ENCODE measurements at regions not wholly inside any gene's neighbourhood (a gene's known extent, or its start where the extent isn't known, plus 50 kb on each side); places are given as distances from the start of the nearest gene placed in this dataset.

DNA sequence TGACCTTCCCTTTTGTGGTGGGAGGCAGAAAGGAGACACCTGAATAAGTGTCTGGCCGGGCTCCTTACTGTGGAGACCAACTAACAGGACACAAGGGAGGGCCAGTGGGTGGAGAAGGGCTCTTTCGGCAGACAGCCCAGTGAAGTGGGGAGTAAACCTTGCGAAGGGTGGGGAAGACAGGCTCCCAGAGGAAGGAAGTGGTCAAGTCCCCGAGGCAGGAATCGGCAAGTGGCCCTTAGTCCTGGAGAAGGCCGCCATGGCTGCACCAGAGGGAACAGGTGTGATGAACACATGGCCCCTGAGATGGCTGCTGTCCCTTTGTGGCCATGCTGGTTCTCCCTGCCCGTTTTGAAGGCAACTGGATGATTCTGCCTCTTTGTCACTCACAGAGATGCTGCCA is 187.2 kb upstream of the IGFBP3 start:
- BruUV-seq (replicated peaks): no TSS peak
- no peaks in the 10 kb centered on the region for H3K9me3 Mint-ChIP-seq (ENCODE audit: unreplicated experiment)
- no peak overlapping the region for H3K4me3 Mint-ChIP-seq (ENCODE audit: unreplicated experiment)
- intact Hi-C loops (cut with micrococcal nuclease): no loop called here
- H3K36me3 Mint-ChIP-seq (ENCODE audit: insufficient read depth, unreplicated experiment): no peaks in the 10 kb centered on the region
- H3K27ac Mint-ChIP-seq (ENCODE audit: low read depth, unreplicated experiment): no peak overlapping the region
- POLR2A ChIA-PET: interaction anchor here (1.1 kb wide), 1 partner anchor 39 kb away, joined by 3 read pairs; no protein-coding TSS in a partner anchor
- DNase-seq (ENCODE audit: unreplicated experiment): no peak
- H3K4me1 Mint-ChIP-seq (ENCODE audit: insufficient read depth, unreplicated experiment): no peaks in the 10 kb centered on the region
- CTCF ChIA-PET: no interaction called here
- TF ChIP-seq, protein P1, sequence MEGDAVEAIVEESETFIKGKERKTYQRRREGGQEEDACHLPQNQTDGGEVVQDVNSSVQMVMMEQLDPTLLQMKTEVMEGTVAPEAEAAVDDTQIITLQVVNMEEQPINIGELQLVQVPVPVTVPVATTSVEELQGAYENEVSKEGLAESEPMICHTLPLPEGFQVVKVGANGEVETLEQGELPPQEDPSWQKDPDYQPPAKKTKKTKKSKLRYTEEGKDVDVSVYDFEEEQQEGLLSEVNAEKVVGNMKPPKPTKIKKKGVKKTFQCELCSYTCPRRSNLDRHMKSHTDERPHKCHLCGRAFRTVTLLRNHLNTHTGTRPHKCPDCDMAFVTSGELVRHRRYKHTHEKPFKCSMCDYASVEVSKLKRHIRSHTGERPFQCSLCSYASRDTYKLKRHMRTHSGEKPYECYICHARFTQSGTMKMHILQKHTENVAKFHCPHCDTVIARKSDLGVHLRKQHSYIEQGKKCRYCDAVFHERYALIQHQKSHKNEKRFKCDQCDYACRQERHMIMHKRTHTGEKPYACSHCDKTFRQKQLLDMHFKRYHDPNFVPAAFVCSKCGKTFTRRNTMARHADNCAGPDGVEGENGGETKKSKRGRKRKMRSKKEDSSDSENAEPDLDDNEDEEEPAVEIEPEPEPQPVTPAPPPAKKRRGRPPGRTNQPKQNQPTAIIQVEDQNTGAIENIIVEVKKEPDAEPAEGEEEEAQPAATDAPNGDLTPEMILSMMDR (IDR thresholded peaks at IDR 0.05; ENCODE audit: unreplicated experiment): no peak
- H3K27me3 Mint-ChIP-seq (ENCODE audit: insufficient read depth, unreplicated experiment): peaks cover 16% of the 10 kb centered on the region

DNA sequence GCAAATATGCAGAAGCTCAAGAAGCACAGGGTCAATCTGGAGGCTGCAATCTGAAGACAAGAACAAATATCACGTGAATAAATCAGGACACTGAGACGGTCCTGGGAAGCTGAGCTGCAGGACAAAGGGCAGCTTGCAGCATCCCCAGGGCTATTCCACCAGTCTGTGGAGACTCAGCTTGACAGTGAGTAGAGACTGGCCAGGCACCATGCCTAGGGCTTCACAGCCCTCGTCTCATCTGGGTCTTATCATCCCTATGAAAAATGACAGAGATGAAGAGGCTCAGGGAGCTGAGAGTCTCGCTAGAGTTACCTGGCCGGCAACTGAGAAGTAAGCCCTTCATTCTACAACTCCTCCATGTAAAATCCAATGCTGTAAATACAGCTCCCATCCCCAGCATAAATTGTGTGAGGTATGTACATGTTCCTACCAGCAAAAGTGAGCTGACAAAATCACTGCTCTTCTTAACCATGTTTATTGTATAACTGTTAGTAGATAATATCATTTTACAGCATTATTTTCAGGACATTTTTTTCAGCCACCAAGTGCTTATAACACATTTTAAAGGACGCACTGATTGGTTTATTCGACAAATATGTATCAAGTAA is 186.6 kb upstream of the IGFBP3 start:
- no peak for DNase-seq (ENCODE audit: unreplicated experiment)
- TF ChIP-seq, protein P1 (IDR thresholded peaks at IDR 0.05; ENCODE audit: unreplicated experiment): no peak
- H3K4me1 Mint-ChIP-seq (ENCODE audit: insufficient read depth, unreplicated experiment): no peaks in the 10 kb centered on the region
- intact Hi-C loops (cut with micrococcal nuclease): no loop called here
- no TSS peak for BruUV-seq (replicated peaks)
- ChIA-PET CTCF (no interaction called here), POLR2A (interaction anchor here (0.6 to 1.1 kb wide), 2 partner anchors 31 to 39 kb away, joined by 3 read pairs; no protein-coding TSS in a partner anchor)
- H3K36me3 Mint-ChIP-seq (ENCODE audit: insufficient read depth, unreplicated experiment): no peaks in the 10 kb centered on the region
- H3K27ac Mint-ChIP-seq (ENCODE audit: low read depth, unreplicated experiment): no peak overlapping the region
- peaks cover 11% of the 10 kb centered on the region for H3K27me3 Mint-ChIP-seq (ENCODE audit: insufficient read depth, unreplicated experiment)
- no peaks in the 10 kb centered on the region for H3K9me3 Mint-ChIP-seq (ENCODE audit: unreplicated experiment)
- H3K4me3 Mint-ChIP-seq (ENCODE audit: unreplicated experiment): no peak overlapping the region

DNA sequence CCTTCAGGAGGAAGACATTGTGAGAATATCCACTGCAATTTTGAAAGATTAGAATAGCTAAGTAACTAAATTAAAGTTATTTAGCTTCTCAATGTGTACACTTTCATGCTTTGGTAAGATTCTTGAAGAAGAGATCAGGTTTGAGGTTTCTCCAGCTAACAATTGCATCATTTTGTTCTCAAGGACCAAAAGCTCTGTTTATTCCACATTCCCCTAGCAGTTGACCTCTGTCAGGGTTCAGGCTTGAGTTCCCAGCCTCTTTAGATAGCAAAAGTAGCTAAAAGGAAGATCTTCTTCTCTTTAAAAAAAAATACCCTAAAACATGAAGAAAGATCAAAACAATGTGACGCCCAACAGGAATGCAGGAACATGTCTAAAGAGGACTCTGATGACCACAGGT is 179.4 kb upstream of the IGFBP3 start:
- POLR2A ChIA-PET: no interaction called here
- H3K27me3 Mint-ChIP-seq (ENCODE audit: insufficient read depth, unreplicated experiment): no peaks in the 10 kb centered on the region

DNA sequence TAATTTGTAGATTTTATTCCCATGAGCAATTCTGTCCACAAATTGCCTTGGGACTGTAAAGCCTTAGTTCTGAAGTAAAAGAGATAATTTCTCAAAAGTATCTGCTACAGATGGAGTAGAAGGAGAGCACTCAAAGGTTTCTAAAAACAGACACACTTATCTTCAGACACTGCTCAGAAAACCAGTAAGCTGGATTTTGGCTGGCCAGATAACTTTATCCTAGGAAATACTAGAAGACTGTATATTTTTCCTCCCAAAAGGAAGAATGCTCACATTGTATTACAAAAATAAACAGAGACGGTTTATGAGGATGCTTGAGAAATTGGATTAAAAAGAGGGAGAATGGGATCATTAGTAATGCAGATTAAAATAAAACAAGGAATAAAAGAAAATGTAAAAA is 178.0 kb upstream of the IGFBP3 start:
- H3K36me3 Mint-ChIP-seq (ENCODE audit: insufficient read depth, unreplicated experiment): no peaks in the 10 kb centered on the region
- CTCF ChIA-PET: no interaction called here
- POLR2A ChIA-PET: no interaction called here

More for the DNA sequence above, 179.4 kb upstream of the IGFBP3 start:
- TF ChIP-seq, protein P1 (IDR thresholded peaks at IDR 0.05; ENCODE audit: unreplicated experiment): no peak
- no TSS peak for BruUV-seq (replicated peaks)
- CTCF ChIA-PET: interaction anchor here (0.6 kb wide), 1 partner anchor 32 kb away, joined by 3 read pairs; no protein-coding TSS in a partner anchor
- Mint-ChIP-seq H3K4me3 (ENCODE audit: unreplicated experiment) (no peak overlapping the region), H3K36me3 (ENCODE audit: insufficient read depth, unreplicated experiment) (no peaks in the 10 kb centered on the region), H3K4me1 (ENCODE audit: insufficient read depth, unreplicated experiment) (no peaks in the 10 kb centered on the region), H3K27ac (ENCODE audit: low read depth, unreplicated experiment) (no peak overlapping the region), H3K9me3 (ENCODE audit: unreplicated experiment) (no peaks in the 10 kb centered on the region)
- intact Hi-C loops (cut with micrococcal nuclease): no loop called here
- DNase-seq (ENCODE audit: unreplicated experiment): no peak

More for the DNA sequence above, 178.0 kb upstream of the IGFBP3 start:
- BruUV-seq (replicated peaks): no TSS peak
- H3K4me3 Mint-ChIP-seq (ENCODE audit: unreplicated experiment): no peak overlapping the region
- H3K9me3 Mint-ChIP-seq (ENCODE audit: unreplicated experiment): no peaks in the 10 kb centered on the region
- TF ChIP-seq, protein P1 (IDR thresholded peaks at IDR 0.05; ENCODE audit: unreplicated experiment): no peak
- DNase-seq (ENCODE audit: unreplicated experiment): no peak
- H3K27me3 Mint-ChIP-seq (ENCODE audit: insufficient read depth, unreplicated experiment): no peaks in the 10 kb centered on the region
- H3K4me1 Mint-ChIP-seq (ENCODE audit: insufficient read depth, unreplicated experiment): no peaks in the 10 kb centered on the region
- no peak overlapping the region for H3K27ac Mint-ChIP-seq (ENCODE audit: low read depth, unreplicated experiment)
- intact Hi-C loops (cut with micrococcal nuclease): no loop called here
